Smooth muscle cell (in vitro differentiated cells): ENCODE measurements at regions not wholly inside any gene's neighbourhood (a gene's known extent, or its start where the extent isn't known, plus 50 kb on each side); places are given as distances from the start of the nearest gene placed in this dataset.

ENCODE experiments used
- DNase-seq: peaks from one replicate; lab custom pipeline; 2025; ENCODE audit not compliant: unreplicated experiment; lab: John Stamatoyannopoulos, UW
- H2AFZ ChIP-seq: fragments of 200-600 bp; sonication (generic); 2 replicates; pipeline ENCODE4 v1.6.0; 2016; ENCODE audit warnings: antibody characterized with exemption, low read depth, mild to moderate bottlenecking
- H3F3A ChIP-seq: fragments of 200-600 bp; sonication (generic); 2 replicates; pipeline ENCODE4 v1.6.0; 2017; ENCODE audit warnings: antibody characterized with exemption, low read depth
- H3K27ac ChIP-seq: fragments of 200-600 bp; sonication (generic); 2 replicates; pipeline ENCODE4 v1.5.1; 2016; ENCODE audit warnings: low read depth, mild to moderate bottlenecking
- H3K27me3 ChIP-seq: fragments of 200-600 bp; sonication (generic); 2 replicates; pipeline ENCODE4 v1.6.1; 2016; ENCODE audit warnings: low read depth, mild to moderate bottlenecking
- H3K36me3 ChIP-seq: fragments of 200-600 bp; sonication (generic); 2 replicates; pipeline ENCODE4 v1.5.1; 2016; ENCODE audit warnings: low read depth
- H3K4me1 ChIP-seq: fragments of 200-600 bp; sonication (generic); 2 replicates; pipeline ENCODE4 v1.5.1; 2016; ENCODE audit warnings: low read depth
- H3K4me2 ChIP-seq: fragments of 200-600 bp; sonication (generic); 2 replicates; pipeline ENCODE4 v1.6.0; 2016; ENCODE audit warnings: mild to moderate bottlenecking
- H3K4me3 ChIP-seq: fragments of 200-600 bp; sonication (generic); 2 replicates; pipeline ENCODE4 v1.5.1; 2016; ENCODE audit warnings: mild to moderate bottlenecking
- H3K79me2 ChIP-seq: fragments of 200-600 bp; sonication (generic); 2 replicates; pipeline ENCODE4 v1.6.0; 2016; ENCODE audit warnings: low read depth, mild to moderate bottlenecking
- H3K9ac ChIP-seq: fragments of 200-600 bp; sonication (generic); 2 replicates; pipeline ENCODE4 v1.6.0; 2016; ENCODE audit warnings: low read depth
- H3K9me3 ChIP-seq: fragments of 200-600 bp; sonication (generic); replicated peaks from 2 replicates; pipeline ENCODE4 v1.5.1; 2016; ENCODE audit warnings: low read depth
- H4K20me1 ChIP-seq: fragments of 200-600 bp; sonication (generic); 2 replicates; pipeline ENCODE4 v1.6.0; 2016; ENCODE audit warnings: low read depth
- CTCF ChIP-seq: fragments of 200-600 bp; sonication (generic); IDR thresholded peaks from 2 replicates; pipeline ENCODE4 v1.5.1; 2017; ENCODE audit warnings: borderline replicate concordance, mild to moderate bottlenecking, antibody characterized with exemption; ENCODE audit not compliant: insufficient read depth, poor library complexity, severe bottlenecking
- WGBS: methylation state at CpG from one replicate; pipeline ENCODE4 v1.1.7; 2016; ENCODE audit warnings: low lambda C conversion rate; 5-methylcytosine and 5-hydroxymethylcytosine counted together

DNA sequence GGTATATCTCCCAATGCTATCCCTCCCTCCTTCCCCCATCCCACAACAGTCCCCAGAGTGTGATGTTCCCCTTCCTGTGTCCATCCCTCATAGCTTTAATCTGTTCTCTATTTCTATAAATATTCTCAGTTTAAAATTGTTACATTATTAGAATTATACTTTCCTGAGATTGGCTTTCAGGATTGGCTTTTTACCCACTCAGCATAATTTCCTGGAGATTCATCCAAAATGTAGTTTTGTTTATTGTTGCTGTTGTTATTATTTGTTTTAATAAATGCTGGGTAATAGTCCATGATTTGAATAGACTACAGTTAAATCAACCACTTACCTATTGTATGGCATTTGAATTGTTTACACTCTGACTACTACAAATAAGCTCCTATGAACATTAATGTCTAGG lies 936.4 kb downstream of the FAT4 start:
- no peak for TF ChIP-seq CTCF
- no peak overlapping the region for H3K4me3 ChIP-seq
- H3K9me3 ChIP-seq = no peaks in the 10 kb centered on the region

GRCh38 chr4:126262665-126263064 lies 947.9 kb downstream of the FAT4 start:
- no peak overlapping the region for H3K4me2 ChIP-seq
- no peak overlapping the region for H3K9ac ChIP-seq
- H3K9me3 ChIP-seq = no peaks in the 10 kb centered on the region
- H3F3A ChIP-seq = no peaks in the 10 kb centered on the region
- TF ChIP-seq CTCF = no peak
- no peaks in the 10 kb centered on the region for H3K27me3 ChIP-seq
- DNase-seq = no peak
- H2AFZ ChIP-seq = no peak overlapping the region
- H3K79me2 ChIP-seq = no peaks in the 10 kb centered on the region
- no peak overlapping the region for H3K4me3 ChIP-seq
- 90% methylated on average over 2 of the region's 2 CpGs for WGBS
- H4K20me1 ChIP-seq = no peaks in the 10 kb centered on the region
- H3K4me1 ChIP-seq = no peaks in the 10 kb centered on the region
- no peaks in the 10 kb centered on the region for H3K36me3 ChIP-seq
- H3K27ac ChIP-seq = no peak overlapping the region

More for the DNA sequence above, 936.4 kb downstream of the FAT4 start:
- Histone ChIP-seq H3K27me3 (no peaks in the 10 kb centered on the region), H3K27ac (no peak overlapping the region), H3K9ac (no peak overlapping the region), H3K79me2 (no peaks in the 10 kb centered on the region), H2AFZ (no peak overlapping the region), H3K4me1 (no peaks in the 10 kb centered on the region), H3K36me3 (no peaks in the 10 kb centered on the region), H3K4me2 (no peak overlapping the region), H3F3A (no peaks in the 10 kb centered on the region), H4K20me1 (no peaks in the 10 kb centered on the region)
- DNase-seq = no peak

- no peaks in the 10 kb centered on the region for H3F3A ChIP-seq
- H2AFZ ChIP-seq = no peak overlapping the region
- H3K79me2 ChIP-seq = no peaks in the 10 kb centered on the region
- no peaks in the 10 kb centered on the region for H3K36me3 ChIP-seq
- no peak for DNase-seq
- no peaks in the 10 kb centered on the region for H4K20me1 ChIP-seq
- TF ChIP-seq CTCF = no peak
- no peak overlapping the region for H3K9ac ChIP-seq
- H3K27ac ChIP-seq = no peak overlapping the region
- no peaks in the 10 kb centered on the region for H3K4me1 ChIP-seq
- H3K4me2 ChIP-seq = no peak overlapping the region
- no peaks in the 10 kb centered on the region for H3K27me3 ChIP-seq
- H3K4me3 ChIP-seq = no peak overlapping the region
- H3K9me3 ChIP-seq = no peaks in the 10 kb centered on the region
These were observed 950.1 kb downstream of the FAT4 start for GRCh38 chr4:126264839-126265238.

DNA sequence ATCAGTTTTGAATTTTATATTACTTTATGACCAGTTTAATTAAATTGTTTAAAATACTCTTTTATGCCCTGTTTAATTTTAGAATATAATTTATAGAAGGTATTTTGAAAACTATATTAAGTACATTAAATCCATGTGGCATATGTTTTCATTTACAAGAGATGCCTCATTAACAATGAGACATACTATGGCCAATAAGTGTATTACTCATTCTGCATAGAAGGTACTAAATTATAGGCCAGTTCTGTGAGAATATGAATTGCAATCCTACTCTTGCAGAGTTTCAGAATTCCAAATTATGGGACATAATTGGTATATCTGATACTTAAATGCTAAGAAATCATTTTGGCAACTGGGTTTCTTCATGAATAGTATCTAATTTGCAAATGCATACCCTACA lies 951.1 kb downstream of the FAT4 start:
- Histone ChIP-seq H3K27me3 (no peaks in the 10 kb centered on the region), H3K4me2 (no peak overlapping the region), H3K36me3 (no peaks in the 10 kb centered on the region), H4K20me1 (no peaks in the 10 kb centered on the region), H3K9ac (no peak overlapping the region), H3K4me3 (no peak overlapping the region), H3F3A (no peaks in the 10 kb centered on the region), H3K27ac (no peak overlapping the region), H3K4me1 (no peaks in the 10 kb centered on the region), H2AFZ (no peak overlapping the region), H3K79me2 (no peaks in the 10 kb centered on the region), H3K9me3 (no peaks in the 10 kb centered on the region)
- no peak for TF ChIP-seq CTCF
- no peak for DNase-seq
